Mammary epithelial cell (primary cell): ENCODE measurements at regions not wholly inside any gene's neighbourhood (a gene's known extent, or its start where the extent isn't known, plus 50 kb on each side); places are given as distances from the start of the nearest gene placed in this dataset.

Experiments used
- EZH2 ChIP-seq: IDR thresholded peaks from 2 replicates; pipeline ENCODE4 v1.6.1; 2012; ENCODE audit warnings: low read length, inconsistent platforms, borderline replicate concordance
- TF ChIP-seq, protein P1 (sequence below), 2 donors: IDR thresholded peaks in 1 of 2; conservative IDR thresholded peaks in 1 of 2; 2 replicates each; pipeline ENCODE4 v1.5.1; 2011 to 2012; ENCODE audit warnings: inconsistent platforms in 2 of 2, low read length in 2 of 2, mild to moderate bottlenecking in 2 of 2, control low read depth in 1 of 2, low read depth in 1 of 2; ENCODE audit not compliant: insufficient read depth in 1 of 2; ENCODE audit errors: extremely low read depth in 1 of 2

GRCh38 chr6:12485837-12486236, 195.7 kb downstream of the EDN1 start:
- TF ChIP-seq, protein P1, sequence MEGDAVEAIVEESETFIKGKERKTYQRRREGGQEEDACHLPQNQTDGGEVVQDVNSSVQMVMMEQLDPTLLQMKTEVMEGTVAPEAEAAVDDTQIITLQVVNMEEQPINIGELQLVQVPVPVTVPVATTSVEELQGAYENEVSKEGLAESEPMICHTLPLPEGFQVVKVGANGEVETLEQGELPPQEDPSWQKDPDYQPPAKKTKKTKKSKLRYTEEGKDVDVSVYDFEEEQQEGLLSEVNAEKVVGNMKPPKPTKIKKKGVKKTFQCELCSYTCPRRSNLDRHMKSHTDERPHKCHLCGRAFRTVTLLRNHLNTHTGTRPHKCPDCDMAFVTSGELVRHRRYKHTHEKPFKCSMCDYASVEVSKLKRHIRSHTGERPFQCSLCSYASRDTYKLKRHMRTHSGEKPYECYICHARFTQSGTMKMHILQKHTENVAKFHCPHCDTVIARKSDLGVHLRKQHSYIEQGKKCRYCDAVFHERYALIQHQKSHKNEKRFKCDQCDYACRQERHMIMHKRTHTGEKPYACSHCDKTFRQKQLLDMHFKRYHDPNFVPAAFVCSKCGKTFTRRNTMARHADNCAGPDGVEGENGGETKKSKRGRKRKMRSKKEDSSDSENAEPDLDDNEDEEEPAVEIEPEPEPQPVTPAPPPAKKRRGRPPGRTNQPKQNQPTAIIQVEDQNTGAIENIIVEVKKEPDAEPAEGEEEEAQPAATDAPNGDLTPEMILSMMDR (conservative IDR thresholded peaks at IDR 0.05 in 1 of 2, IDR thresholded peaks at IDR 0.05 in 1 of 2; ENCODE audit: extremely low read depth in 1 of 2, insufficient read depth in 1 of 2, low read depth in 1 of 2, low read length in 2 of 2): no peak
- no peak for TF ChIP-seq EZH2
